ENCODE measurements at regions not wholly inside any gene's neighbourhood (a gene's known extent, or its start where the extent isn't known, plus 50 kb on each side); places are given as distances from the start of the nearest gene placed in this dataset.
A peak's percentile ranks its signal among the peaks of the same experiment; 100 is the strongest.

DNA sequence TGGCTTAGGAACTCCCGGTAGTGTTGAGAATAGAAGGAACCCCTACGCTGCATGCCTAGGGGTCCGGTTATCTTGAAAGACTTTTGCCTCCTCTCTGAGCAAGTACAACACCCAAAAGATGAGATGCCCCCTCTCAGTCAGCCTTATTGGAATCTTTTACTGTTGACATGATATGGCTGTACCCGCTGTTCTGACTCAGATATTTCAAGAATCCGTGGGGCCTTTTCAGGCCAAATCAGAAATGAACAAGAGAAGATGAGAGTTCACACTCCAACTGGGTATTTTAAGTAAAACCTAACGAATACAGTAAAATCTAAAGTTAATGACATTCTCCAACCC, 164.2 kb downstream of the PPIAL4G start:
- Histone ChIP-seq H3K4me2 (peak overlapping the region; percentile 79), H2AFZ (peak overlapping the region; percentile 68)

DNA sequence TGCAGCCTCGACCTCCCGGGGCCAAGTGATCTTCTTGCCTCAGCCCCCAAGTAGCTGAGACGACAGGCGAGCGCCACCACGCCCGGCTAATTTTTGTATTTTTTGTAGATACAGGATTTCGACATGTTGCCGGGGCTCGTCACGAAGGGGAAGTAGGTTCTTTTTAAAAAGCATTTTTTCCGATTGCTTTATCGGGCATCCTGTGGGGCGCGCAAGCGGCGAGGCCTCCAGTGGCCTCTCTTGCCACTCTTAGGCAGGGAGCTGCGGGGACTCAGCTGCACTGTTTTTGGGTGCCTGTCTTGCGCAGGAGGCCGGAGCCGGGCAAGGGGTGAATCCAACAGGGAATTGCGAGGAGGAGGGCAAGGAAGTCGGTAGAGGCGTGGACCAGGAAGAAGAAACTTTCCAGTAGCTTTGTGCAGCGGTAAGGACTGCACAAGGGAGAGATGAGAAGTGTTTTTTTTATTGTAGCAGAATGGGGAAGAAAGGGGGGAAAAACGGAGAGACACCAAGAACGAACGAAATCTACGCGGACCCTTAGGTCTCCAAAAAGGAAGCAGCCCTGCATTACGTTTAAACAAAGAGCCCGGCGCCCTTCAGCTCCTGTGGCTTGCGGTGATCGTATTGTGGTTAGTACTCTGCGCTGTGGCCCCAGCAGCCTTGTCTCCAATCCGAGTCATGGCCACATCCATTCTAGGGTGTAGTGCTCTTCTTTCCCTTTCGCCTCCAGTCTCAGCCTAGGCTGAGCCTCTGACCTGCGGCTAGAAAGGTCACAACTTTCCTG, 164.8 kb downstream of the PPIAL4G start:
- WGBS (ENCODE audit: low lambda C conversion rate, missing lambda C conversion rate), result 45% methylated on average over 39 of the region's 39 CpGs
- H2AFZ ChIP-seq, result peak overlapping the region; percentile 68

More for the DNA sequence above, 164.2 kb downstream of the PPIAL4G start:
- H3K27ac ChIP-seq, result no peak overlapping the region
- H3K4me1 ChIP-seq (ENCODE audit: insufficient read depth), result no peaks in the 10 kb centered on the region
- 83% methylated on average over 6 of the region's 6 CpGs for WGBS (ENCODE audit: low lambda C conversion rate, missing lambda C conversion rate)
- no peak for TF ChIP-seq EZH2 (IDR thresholded peaks at IDR 0.05; ENCODE audit: borderline replicate concordance)
- no peak for TF ChIP-seq EZH2phosphoT487 (IDR thresholded peaks at IDR 0.05; ENCODE audit: low read depth, severe bottlenecking, unreplicated experiment)
- TF ChIP-seq, protein P1, sequence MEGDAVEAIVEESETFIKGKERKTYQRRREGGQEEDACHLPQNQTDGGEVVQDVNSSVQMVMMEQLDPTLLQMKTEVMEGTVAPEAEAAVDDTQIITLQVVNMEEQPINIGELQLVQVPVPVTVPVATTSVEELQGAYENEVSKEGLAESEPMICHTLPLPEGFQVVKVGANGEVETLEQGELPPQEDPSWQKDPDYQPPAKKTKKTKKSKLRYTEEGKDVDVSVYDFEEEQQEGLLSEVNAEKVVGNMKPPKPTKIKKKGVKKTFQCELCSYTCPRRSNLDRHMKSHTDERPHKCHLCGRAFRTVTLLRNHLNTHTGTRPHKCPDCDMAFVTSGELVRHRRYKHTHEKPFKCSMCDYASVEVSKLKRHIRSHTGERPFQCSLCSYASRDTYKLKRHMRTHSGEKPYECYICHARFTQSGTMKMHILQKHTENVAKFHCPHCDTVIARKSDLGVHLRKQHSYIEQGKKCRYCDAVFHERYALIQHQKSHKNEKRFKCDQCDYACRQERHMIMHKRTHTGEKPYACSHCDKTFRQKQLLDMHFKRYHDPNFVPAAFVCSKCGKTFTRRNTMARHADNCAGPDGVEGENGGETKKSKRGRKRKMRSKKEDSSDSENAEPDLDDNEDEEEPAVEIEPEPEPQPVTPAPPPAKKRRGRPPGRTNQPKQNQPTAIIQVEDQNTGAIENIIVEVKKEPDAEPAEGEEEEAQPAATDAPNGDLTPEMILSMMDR (IDR thresholded peaks at IDR 0.05; ENCODE audit: poor library complexity), result no peak
- H3K9me2 ChIP-seq (replicated peaks; ENCODE audit: insufficient read depth), result no peaks in the 10 kb centered on the region
- H4K20me1 ChIP-seq (ENCODE audit: insufficient read depth, poor library complexity, severe bottlenecking), result no peaks in the 10 kb centered on the region
- H3K36me3 ChIP-seq (replicated peaks; ENCODE audit: insufficient read depth, low read depth), result no peaks in the 10 kb centered on the region
- no peaks in the 10 kb centered on the region for H3K9me3 ChIP-seq (ENCODE audit: low read depth)
- H3K4me3 ChIP-seq, result no peak overlapping the region
- no peak for DNase-seq (ENCODE audit: low spot score)
- H3K27me3 ChIP-seq, result peaks cover 26% of the 10 kb centered on the region
- no peaks in the 10 kb centered on the region for H3K79me2 ChIP-seq

DNA sequence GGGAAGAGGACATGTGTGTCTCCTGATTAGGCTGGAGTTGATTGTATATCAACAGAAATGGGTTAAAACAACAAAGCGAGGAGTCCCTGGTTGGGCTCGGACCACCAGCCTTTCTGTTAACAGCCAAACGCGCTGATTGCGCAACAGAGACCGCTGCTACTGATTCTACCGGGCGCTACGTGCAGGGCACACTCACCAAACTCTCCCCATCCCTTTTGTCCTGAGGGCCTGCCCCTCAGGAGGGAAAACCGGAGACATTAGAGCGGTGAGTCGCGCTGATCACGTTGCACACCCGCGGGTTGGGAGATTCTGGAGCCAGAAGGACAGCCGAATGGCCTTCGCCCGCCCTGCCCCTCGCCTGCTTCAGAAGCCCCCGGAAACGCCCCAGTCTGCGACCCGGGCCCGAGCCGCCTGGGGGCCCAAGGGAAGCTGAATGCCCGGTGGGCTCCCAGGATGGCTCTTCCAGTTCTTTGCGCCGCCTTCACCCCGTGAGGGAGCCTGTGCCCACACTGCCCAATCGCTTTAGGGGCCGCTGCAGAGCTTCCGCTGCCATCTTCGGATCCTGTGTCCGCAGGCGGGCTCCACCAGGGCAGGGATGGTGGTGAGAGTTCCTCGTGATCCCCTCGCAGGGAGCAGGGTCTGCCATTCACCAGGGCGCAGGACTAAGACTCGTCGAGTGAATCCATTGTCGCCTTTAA, 165.4 kb upstream of the NBPF11 start:
- TF ChIP-seq, protein P1 (IDR thresholded peaks at IDR 0.05; ENCODE audit: poor library complexity), result no peak
- TF ChIP-seq EZH2 (IDR thresholded peaks at IDR 0.05; ENCODE audit: borderline replicate concordance) (no peak), EZH2phosphoT487 (IDR thresholded peaks at IDR 0.05; ENCODE audit: low read depth, severe bottlenecking, unreplicated experiment) (no peak)
- Histone ChIP-seq H3K36me3 (replicated peaks; ENCODE audit: insufficient read depth, low read depth) (no peaks in the 10 kb centered on the region), H4K20me1 (ENCODE audit: insufficient read depth, poor library complexity, severe bottlenecking) (no peaks in the 10 kb centered on the region), H3K27ac (no peak overlapping the region), H3K9me2 (replicated peaks; ENCODE audit: insufficient read depth) (no peaks in the 10 kb centered on the region), H3K4me2 (peak overlapping the region; percentile 79), H3K27me3 (peaks cover 26% of the 10 kb centered on the region), H2AFZ (no peak overlapping the region), H3K9me3 (ENCODE audit: low read depth) (no peaks in the 10 kb centered on the region), H3K4me3 (no peak overlapping the region), H3K4me1 (ENCODE audit: insufficient read depth) (no peaks in the 10 kb centered on the region), H3K79me2 (no peaks in the 10 kb centered on the region)
- WGBS (ENCODE audit: low lambda C conversion rate, missing lambda C conversion rate), result 46% methylated on average over 42 of the region's 42 CpGs
- DNase-seq (ENCODE audit: low spot score), result no peak

More for the DNA sequence above, 164.8 kb downstream of the PPIAL4G start:
- Histone ChIP-seq H3K4me2 (peak overlapping the region; percentile 79), H3K4me1 (ENCODE audit: insufficient read depth) (no peaks in the 10 kb centered on the region), H3K9me2 (replicated peaks; ENCODE audit: insufficient read depth) (no peaks in the 10 kb centered on the region), H3K27me3 (peaks cover 26% of the 10 kb centered on the region), H3K79me2 (no peaks in the 10 kb centered on the region), H3K9me3 (ENCODE audit: low read depth) (no peaks in the 10 kb centered on the region), H3K27ac (no peak overlapping the region), H3K36me3 (replicated peaks; ENCODE audit: insufficient read depth, low read depth) (no peaks in the 10 kb centered on the region), H3K4me3 (no peak overlapping the region), H4K20me1 (ENCODE audit: insufficient read depth, poor library complexity, severe bottlenecking) (no peaks in the 10 kb centered on the region)
- no peak for TF ChIP-seq EZH2 (IDR thresholded peaks at IDR 0.05; ENCODE audit: borderline replicate concordance)
- TF ChIP-seq, protein P1 (IDR thresholded peaks at IDR 0.05; ENCODE audit: poor library complexity), result no peak
- no peak for TF ChIP-seq EZH2phosphoT487 (IDR thresholded peaks at IDR 0.05; ENCODE audit: low read depth, severe bottlenecking, unreplicated experiment)
- DNase-seq (ENCODE audit: low spot score), result no peak
